GM12878 (cell line): ENCODE measurements at regions not wholly inside any gene's neighbourhood (a gene's known extent, or its start where the extent isn't known, plus 50 kb on each side); places are given as distances from the start of the nearest gene placed in this dataset.

Experiments
- ATAC-seq: fragments of 200-7000 bp; cut with Tn5 transposase; 3 replicates; pipeline ENCODE4 v1.9.1; 2020; ENCODE audit warnings: mild to moderate bottlenecking, moderate library complexity
- BruUV-seq: library from RNA; stranded (reverse); fragments of 400-500 nt; replicated peaks from 2 replicates; lab custom pipeline; 2021; lab: Mats Ljungman, UMichigan
- CTCF ChIA-PET: fragments of 300-600 bp; sonication (Branson Sonifier 250); formaldehyde crosslinking; extraction: SDS; loops from one replicate; lab custom pipeline; 2021; ENCODE audit warnings: inconsistent platforms; lab: Yijun Ruan, JAX
- POLR2A ChIA-PET: fragments of 350-600 bp; formaldehyde crosslinking; extraction: SDS; loops from one replicate; lab custom pipeline; 2021; ENCODE audit warnings: inconsistent platforms; lab: Charles Lee
- RAD21 ChIA-PET: fragments of 300-600 bp; sonication (Branson Sonifier 250); formaldehyde crosslinking; loops from one replicate; lab custom pipeline; 2023; ENCODE audit warnings: antibody characterized with exemption; ENCODE audit not compliant: unreplicated experiment; lab: Charles Lee
- SMC1A ChIA-PET: fragments of 300-600 bp; sonication (Branson Sonifier 250); formaldehyde crosslinking; loops from one replicate; lab custom pipeline; 2023; ENCODE audit not compliant: unreplicated experiment, uncharacterized antibody; lab: Charles Lee
- DNase-seq: peaks from one replicate; pipeline ENCODE4 v3.0.0-alpha.2; 2011; ENCODE audit warnings: low read depth, low spot score
- FAIRE-seq: peaks from 3 replicates; lab custom pipeline; 2011; peaks lifted over from hg19 to GRCh38; lab: Jason Lieb, UNC
- H2AFZ ChIP-seq: 2 replicates; pipeline ENCODE4 v1.6.0; 2011; ENCODE audit warnings: low read depth, low read length, control low read depth; ENCODE audit not compliant: control insufficient read depth
- H3K27ac ChIP-seq: 2 replicates; pipeline ENCODE4 v1.5.1; 2011; ENCODE audit warnings: control low read depth; ENCODE audit not compliant: control insufficient read depth, insufficient read depth
- H3K27me3 ChIP-seq, 2 experiments: replicated peaks in 1 of 2; 2 replicates each; pipeline versions ENCODE4 v1.6.0 to v1.6.1; 2011; ENCODE audit warnings: low read length in 1 of 2; ENCODE audit not compliant: control insufficient read depth in 2 of 2, insufficient read depth in 2 of 2
- H3K36me3 ChIP-seq, 2 experiments: 2 replicates each; pipeline ENCODE4 v1.5.1; 2011; ENCODE audit warnings: low read length in 1 of 2; ENCODE audit not compliant: control insufficient read depth in 2 of 2, insufficient read depth in 2 of 2
- H3K4me1 ChIP-seq: 2 replicates; pipeline ENCODE4 v1.6.1; 2011; ENCODE audit warnings: mild to moderate bottlenecking, low read length, moderate library complexity, mixed read lengths; ENCODE audit not compliant: control insufficient read depth, insufficient read depth
- H3K4me2 ChIP-seq: 2 replicates; pipeline ENCODE4 v1.6.0; 2011; ENCODE audit warnings: control low read depth; ENCODE audit not compliant: control insufficient read depth, insufficient read depth
- H3K4me3 ChIP-seq: fragments of 200-600 bp; sonication (generic); 2 replicates; pipeline ENCODE4 v1.5.1; 2016
- H3K79me2 ChIP-seq: 2 replicates; pipeline ENCODE4 v1.6.0; 2011; ENCODE audit warnings: low read length; ENCODE audit not compliant: control insufficient read depth, insufficient read depth
- H3K9ac ChIP-seq: 2 replicates; pipeline ENCODE4 v1.8.0; 2011; ENCODE audit warnings: low read length, control low read depth, mixed read lengths; ENCODE audit not compliant: control insufficient read depth, insufficient read depth
- H3K9me3 ChIP-seq: replicated peaks from 3 replicates; pipeline ENCODE4 v1.5.1; 2011; ENCODE audit warnings: mild to moderate bottlenecking, low read length; ENCODE audit not compliant: control insufficient read depth, insufficient read depth
- H4K20me1 ChIP-seq: 2 replicates; pipeline ENCODE4 v1.6.0; 2011; ENCODE audit not compliant: control insufficient read depth, insufficient read depth
- CREM ChIP-seq: IDR thresholded peaks from 2 replicates; pipeline ENCODE4 v1.6.1; 2014; ENCODE audit warnings: antibody characterized with exemption, low read depth
- NFXL1 ChIP-seq: fragments of 450-650 bp; IDR thresholded peaks from 2 replicates; pipeline ENCODE4 v1.6.1; 2017; ENCODE audit warnings: antibody characterized with exemption, mild to moderate bottlenecking, borderline replicate concordance
- WGBS: methylation state at CpG from one replicate; pipeline ENCODE4 v1.1.6; 2016; ENCODE audit warnings: low lambda C conversion rate; ENCODE audit not compliant: insufficient replicate concordance, insufficient coverage; ENCODE audit errors: missing lambda C conversion rate; 5-methylcytosine and 5-hydroxymethylcytosine counted together
- in situ Hi-C: fragments of 300-500 bp; cut with MboI; formaldehyde crosslinking; loops from 9 replicates; pipeline ENCODE4 v1.14.3; 2018; ENCODE audit warnings: mixed read lengths
- intact Hi-C: fragments of 100-400 bp; cut with micrococcal nuclease; formaldehyde crosslinking; loops from one replicate; pipeline ENCODE4 v1.14.2; 2022; ENCODE audit not compliant: unreplicated experiment
- TF ChIP-seq, protein P1 (sequence below): IDR thresholded peaks from 2 replicates; pipeline ENCODE4 v1.6.1; 2012; ENCODE audit warnings: low read length, inconsistent platforms
- TF ChIP-seq, protein P2 (sequence below): fragments of 450-650 bp; IDR thresholded peaks from 2 replicates; pipeline ENCODE4 v1.6.1; 2017; ENCODE audit warnings: mild to moderate bottlenecking, moderate library complexity

DNA sequence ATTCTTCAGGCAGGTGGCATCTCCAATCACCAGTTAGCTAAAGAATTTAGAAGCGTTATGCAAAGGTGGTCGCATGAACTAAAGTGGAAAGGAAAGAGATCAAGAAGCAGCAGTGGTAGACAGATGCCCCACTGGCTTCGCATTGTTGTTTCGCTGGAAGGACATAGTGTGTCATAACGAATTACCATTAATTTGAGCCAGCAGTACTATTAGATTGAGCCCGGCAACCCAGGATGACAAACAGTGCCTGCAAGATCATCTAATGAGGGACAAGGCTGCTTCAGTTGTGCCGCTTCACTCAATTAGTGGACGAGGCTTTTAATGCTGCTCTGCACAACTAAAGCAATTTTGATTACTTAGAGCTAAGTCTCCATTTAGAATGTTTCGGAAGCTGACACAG is 274.5 kb upstream of the SOX5 start:
- H3K9ac ChIP-seq, result no peak overlapping the region
- no peak overlapping the region for H3K4me3 ChIP-seq
- intact Hi-C loops (no loop called here), in situ Hi-C loops (no loop called here)
- no peaks in the 10 kb centered on the region for H3K79me2 ChIP-seq
- H3K27ac ChIP-seq, result no peak overlapping the region
- TF ChIP-seq, protein P1, sequence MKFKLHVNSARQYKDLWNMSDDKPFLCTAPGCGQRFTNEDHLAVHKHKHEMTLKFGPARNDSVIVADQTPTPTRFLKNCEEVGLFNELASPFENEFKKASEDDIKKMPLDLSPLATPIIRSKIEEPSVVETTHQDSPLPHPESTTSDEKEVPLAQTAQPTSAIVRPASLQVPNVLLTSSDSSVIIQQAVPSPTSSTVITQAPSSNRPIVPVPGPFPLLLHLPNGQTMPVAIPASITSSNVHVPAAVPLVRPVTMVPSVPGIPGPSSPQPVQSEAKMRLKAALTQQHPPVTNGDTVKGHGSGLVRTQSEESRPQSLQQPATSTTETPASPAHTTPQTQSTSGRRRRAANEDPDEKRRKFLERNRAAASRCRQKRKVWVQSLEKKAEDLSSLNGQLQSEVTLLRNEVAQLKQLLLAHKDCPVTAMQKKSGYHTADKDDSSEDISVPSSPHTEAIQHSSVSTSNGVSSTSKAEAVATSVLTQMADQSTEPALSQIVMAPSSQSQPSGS, result no peak
- TF ChIP-seq NFXL1 (no peak), CREM (no peak)
- TF ChIP-seq, protein P2, sequence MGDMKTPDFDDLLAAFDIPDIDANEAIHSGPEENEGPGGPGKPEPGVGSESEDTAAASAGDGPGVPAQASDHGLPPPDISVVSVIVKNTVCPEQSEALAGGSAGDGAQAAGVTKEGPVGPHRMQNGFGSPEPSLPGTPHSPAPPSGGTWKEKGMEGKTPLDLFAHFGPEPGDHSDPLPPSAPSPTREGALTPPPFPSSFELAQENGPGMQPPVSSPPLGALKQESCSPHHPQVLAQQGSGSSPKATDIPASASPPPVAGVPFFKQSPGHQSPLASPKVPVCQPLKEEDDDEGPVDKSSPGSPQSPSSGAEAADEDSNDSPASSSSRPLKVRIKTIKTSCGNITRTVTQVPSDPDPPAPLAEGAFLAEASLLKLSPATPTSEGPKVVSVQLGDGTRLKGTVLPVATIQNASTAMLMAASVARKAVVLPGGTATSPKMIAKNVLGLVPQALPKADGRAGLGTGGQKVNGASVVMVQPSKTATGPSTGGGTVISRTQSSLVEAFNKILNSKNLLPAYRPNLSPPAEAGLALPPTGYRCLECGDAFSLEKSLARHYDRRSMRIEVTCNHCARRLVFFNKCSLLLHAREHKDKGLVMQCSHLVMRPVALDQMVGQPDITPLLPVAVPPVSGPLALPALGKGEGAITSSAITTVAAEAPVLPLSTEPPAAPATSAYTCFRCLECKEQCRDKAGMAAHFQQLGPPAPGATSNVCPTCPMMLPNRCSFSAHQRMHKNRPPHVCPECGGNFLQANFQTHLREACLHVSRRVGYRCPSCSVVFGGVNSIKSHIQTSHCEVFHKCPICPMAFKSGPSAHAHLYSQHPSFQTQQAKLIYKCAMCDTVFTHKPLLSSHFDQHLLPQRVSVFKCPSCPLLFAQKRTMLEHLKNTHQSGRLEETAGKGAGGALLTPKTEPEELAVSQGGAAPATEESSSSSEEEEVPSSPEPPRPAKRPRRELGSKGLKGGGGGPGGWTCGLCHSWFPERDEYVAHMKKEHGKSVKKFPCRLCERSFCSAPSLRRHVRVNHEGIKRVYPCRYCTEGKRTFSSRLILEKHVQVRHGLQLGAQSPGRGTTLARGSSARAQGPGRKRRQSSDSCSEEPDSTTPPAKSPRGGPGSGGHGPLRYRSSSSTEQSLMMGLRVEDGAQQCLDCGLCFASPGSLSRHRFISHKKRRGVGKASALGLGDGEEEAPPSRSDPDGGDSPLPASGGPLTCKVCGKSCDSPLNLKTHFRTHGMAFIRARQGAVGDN, result no peak
- no peak for DNase-seq
- no peak overlapping the region for H2AFZ ChIP-seq
- H4K20me1 ChIP-seq, result no peaks in the 10 kb centered on the region
- CTCF ChIA-PET, result interaction anchor here (0.6 to 1.6 kb wide), 2 partner anchors 9 to 861 kb away, joined by 3 to 5 read pairs; no protein-coding TSS in a partner anchor
- no peaks in the 10 kb centered on the region for H3K36me3 ChIP-seq
- no peak for ATAC-seq
- H3K9me3 ChIP-seq, result no peaks in the 10 kb centered on the region
- no peaks in the 10 kb centered on the region for H3K4me1 ChIP-seq
- no peaks in the 10 kb centered on the region for H3K27me3 ChIP-seq
- no peak for FAIRE-seq
- SMC1A ChIA-PET, result interaction anchor here (0.6 to 1.5 kb wide), 2 partner anchors 8 to 10 kb away, joined by 3 read pairs; no protein-coding TSS in a partner anchor
- POLR2A ChIA-PET, result interaction anchor here (0.6 kb wide), 1 partner anchor 40 kb away, joined by 3 read pairs; no protein-coding TSS in a partner anchor
- WGBS, result 67% methylated on average over 9 of the region's 9 CpGs
- no TSS peak for BruUV-seq
- RAD21 ChIA-PET, result interaction anchor here (0.9 to 1.4 kb wide), 2 partner anchors 16 to 50 kb away, joined by 3 read pairs; no protein-coding TSS in a partner anchor
- H3K4me2 ChIP-seq, result no peak overlapping the region
